ENCODE measurements at regions not wholly inside any gene's neighbourhood (a gene's known extent, or its start where the extent isn't known, plus 50 kb on each side); places are given as distances from the start of the nearest gene placed in this dataset.

DNA sequence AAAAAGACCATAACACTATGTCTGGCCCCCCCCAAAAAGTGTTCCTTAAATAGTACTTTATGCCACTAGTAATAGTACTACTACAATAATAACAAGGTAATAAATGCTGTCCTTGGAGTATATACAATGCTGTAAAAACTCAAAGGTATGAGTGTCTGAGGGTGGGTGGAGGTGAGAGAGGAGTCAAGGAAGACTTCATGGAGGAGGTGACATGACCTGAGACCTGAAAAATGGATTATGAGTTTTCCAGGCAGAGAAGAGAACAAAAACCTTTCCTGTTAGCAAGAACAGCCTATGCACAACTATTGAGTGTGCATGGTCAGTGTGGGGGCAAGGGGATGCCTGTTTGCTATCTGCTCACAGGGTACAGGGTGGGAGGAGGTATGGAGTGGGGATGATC, 290.2 kb upstream of the USP24 start:
- Histone ChIP-seq H3K36me3 (ENCODE audit: low read depth, low read length) (no peaks in the 10 kb centered on the region), H2AFZ (ENCODE audit: low read length) (no peak overlapping the region), H3K4me1 (ENCODE audit: insufficient read depth, low read length) (peaks cover 49% of the 10 kb centered on the region), H3K9ac (ENCODE audit: low read length) (no peak overlapping the region), H3K79me2 (ENCODE audit: low read length) (no peaks in the 10 kb centered on the region), H3K9me2 (replicated peaks; ENCODE audit: low read length) (no peaks in the 10 kb centered on the region), H3K27me3 (ENCODE audit: low read length) (no peaks in the 10 kb centered on the region), H3K27ac (ENCODE audit: low read length) (peak overlapping the region; percentile 95), H3F3A (ENCODE audit: low read length, unreplicated experiment) (no peaks in the 10 kb centered on the region), H3K9me3 (ENCODE audit: low read length) (no peaks in the 10 kb centered on the region), H3K4me2 (ENCODE audit: low read length) (no peak overlapping the region), H3K4me3 (ENCODE audit: low read length) (no peak overlapping the region), H4K20me1 (ENCODE audit: low read length) (no peaks in the 10 kb centered on the region)
- POLR2A ChIA-PET (ENCODE audit: unreplicated experiment) = no interaction called here
- no peak for ATAC-seq
- no TSS peak for BruUV-seq (replicated peaks)
- intact Hi-C loops (cut with micrococcal nuclease) = loop anchor here (5.0 to 10.0 kb wide), 2 partner anchors 37 to 359 kb away; no protein-coding TSS in a partner anchor
- TF ChIP-seq, protein P1, sequence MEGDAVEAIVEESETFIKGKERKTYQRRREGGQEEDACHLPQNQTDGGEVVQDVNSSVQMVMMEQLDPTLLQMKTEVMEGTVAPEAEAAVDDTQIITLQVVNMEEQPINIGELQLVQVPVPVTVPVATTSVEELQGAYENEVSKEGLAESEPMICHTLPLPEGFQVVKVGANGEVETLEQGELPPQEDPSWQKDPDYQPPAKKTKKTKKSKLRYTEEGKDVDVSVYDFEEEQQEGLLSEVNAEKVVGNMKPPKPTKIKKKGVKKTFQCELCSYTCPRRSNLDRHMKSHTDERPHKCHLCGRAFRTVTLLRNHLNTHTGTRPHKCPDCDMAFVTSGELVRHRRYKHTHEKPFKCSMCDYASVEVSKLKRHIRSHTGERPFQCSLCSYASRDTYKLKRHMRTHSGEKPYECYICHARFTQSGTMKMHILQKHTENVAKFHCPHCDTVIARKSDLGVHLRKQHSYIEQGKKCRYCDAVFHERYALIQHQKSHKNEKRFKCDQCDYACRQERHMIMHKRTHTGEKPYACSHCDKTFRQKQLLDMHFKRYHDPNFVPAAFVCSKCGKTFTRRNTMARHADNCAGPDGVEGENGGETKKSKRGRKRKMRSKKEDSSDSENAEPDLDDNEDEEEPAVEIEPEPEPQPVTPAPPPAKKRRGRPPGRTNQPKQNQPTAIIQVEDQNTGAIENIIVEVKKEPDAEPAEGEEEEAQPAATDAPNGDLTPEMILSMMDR (conservative IDR thresholded peaks at IDR 0.05; ENCODE audit: low read depth, low read length) = no peak
- TF ChIP-seq EZH2 (IDR thresholded peaks at IDR 0.05; ENCODE audit: low read length, unreplicated experiment) = no peak
- CTCF ChIA-PET = no interaction called here
- DNase-seq = no peak

DNA sequence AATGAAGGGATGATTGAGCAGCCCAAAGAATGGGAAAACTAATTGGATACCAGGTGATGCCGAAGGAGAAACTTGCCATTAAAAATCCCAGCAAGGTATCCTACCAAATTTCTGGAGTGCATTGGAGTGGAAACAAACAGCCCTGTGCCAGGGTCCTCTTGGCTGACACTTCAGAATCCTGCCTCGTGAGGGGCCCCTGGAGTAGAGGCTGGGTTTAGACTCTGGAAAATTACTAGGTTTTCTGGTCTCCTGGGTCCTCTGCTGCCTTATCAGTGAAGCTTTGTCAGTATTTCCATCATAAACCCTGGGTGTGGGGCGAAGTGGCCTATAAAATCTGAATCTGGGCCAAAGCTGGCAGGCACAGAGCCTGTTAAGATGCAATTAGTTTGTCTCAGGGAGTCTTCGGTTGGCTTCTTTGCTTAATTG, 289.2 kb upstream of the USP24 start:
- no peaks in the 10 kb centered on the region for H3K9me3 ChIP-seq (ENCODE audit: low read length)
- DNase-seq (no peak), ATAC-seq (no peak)
- no peaks in the 10 kb centered on the region for H3K9me2 ChIP-seq (replicated peaks; ENCODE audit: low read length)
- no peaks in the 10 kb centered on the region for H3F3A ChIP-seq (ENCODE audit: low read length, unreplicated experiment)
- no peaks in the 10 kb centered on the region for H4K20me1 ChIP-seq (ENCODE audit: low read length)
- no TSS peak for BruUV-seq (replicated peaks)
- H3K79me2 ChIP-seq (ENCODE audit: low read length) = no peaks in the 10 kb centered on the region
- H3K4me1 ChIP-seq (ENCODE audit: insufficient read depth, low read length) = peaks cover 49% of the 10 kb centered on the region
- H3K36me3 ChIP-seq (ENCODE audit: low read depth, low read length) = no peaks in the 10 kb centered on the region
- H3K9ac ChIP-seq (ENCODE audit: low read length) = no peak overlapping the region
- H3K4me3 ChIP-seq (ENCODE audit: low read length) = no peak overlapping the region
- H2AFZ ChIP-seq (ENCODE audit: low read length) = no peak overlapping the region
- intact Hi-C loops (cut with micrococcal nuclease) = loop anchor here (10.0 kb wide), 1 partner anchor 360 kb away; no protein-coding TSS in a partner anchor
- no peak overlapping the region for H3K4me2 ChIP-seq (ENCODE audit: low read length)
- ChIA-PET CTCF (interaction anchor here (1.0 kb wide), 1 partner anchor 129 kb away, joined by 5 read pairs; no protein-coding TSS in a partner anchor), POLR2A (ENCODE audit: unreplicated experiment) (no interaction called here)
- H3K27me3 ChIP-seq (ENCODE audit: low read length) = no peaks in the 10 kb centered on the region
- TF ChIP-seq EZH2phosphoT487 (IDR thresholded peaks at IDR 0.05; ENCODE audit: borderline replicate concordance, low read length) (no peak), EZH2 (IDR thresholded peaks at IDR 0.05; ENCODE audit: low read length, unreplicated experiment) (no peak)
- TF ChIP-seq, protein P1 (conservative IDR thresholded peaks at IDR 0.05; ENCODE audit: low read depth, low read length) = no peak
- H3K27ac ChIP-seq (ENCODE audit: low read length) = 0 out of 2 replicates have a peak overlapping the region, but pooled peaks have one; percentile 23

DNA sequence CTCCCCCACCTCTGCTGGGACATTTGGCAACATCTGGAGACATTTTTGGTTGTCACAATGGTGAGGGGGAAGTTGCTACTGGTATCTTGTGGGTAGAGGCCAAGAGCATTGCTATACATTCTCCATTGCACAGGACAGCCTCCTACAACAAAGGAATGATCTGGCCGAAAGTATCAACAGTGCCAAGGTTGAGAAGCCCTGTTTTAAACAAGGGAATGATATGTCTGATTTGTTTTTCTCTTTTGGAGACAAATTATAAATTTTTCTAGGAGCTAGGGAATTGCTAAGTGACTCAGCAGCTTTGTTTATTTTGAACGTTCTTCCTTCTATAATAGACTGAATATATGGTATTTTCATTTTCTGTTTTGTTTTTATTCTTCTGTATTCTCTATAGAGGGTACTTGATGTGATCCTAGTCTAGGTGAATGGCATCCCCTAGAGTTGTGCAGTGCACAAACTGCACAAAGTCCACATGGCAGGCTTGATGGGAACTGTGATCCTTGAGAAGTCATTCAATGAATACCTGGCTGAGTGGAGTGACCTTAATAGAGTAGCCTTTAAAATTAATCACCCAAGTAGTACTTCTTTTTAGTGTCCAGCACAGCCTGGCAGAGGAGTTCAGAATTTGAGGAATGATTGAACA, 288.6 kb upstream of the USP24 start:
- Histone ChIP-seq H3K9me2 (replicated peaks; ENCODE audit: low read length) (no peaks in the 10 kb centered on the region), H3K4me1 (ENCODE audit: insufficient read depth, low read length) (peaks cover 49% of the 10 kb centered on the region), H3F3A (ENCODE audit: low read length, unreplicated experiment) (no peaks in the 10 kb centered on the region), H3K27ac (ENCODE audit: low read length) (peak overlapping the region; percentile 23), H2AFZ (ENCODE audit: low read length) (peak overlapping the region; percentile 57), H3K4me3 (ENCODE audit: low read length) (no peak overlapping the region), H3K27me3 (ENCODE audit: low read length) (no peaks in the 10 kb centered on the region), H4K20me1 (ENCODE audit: low read length) (no peaks in the 10 kb centered on the region), H3K36me3 (ENCODE audit: low read depth, low read length) (no peaks in the 10 kb centered on the region), H3K9me3 (ENCODE audit: low read length) (no peaks in the 10 kb centered on the region), H3K4me2 (ENCODE audit: low read length) (peak overlapping the region; percentile 9; the same call in 1 of the 2 replicates), H3K79me2 (ENCODE audit: low read length) (no peaks in the 10 kb centered on the region), H3K9ac (ENCODE audit: low read length) (no peak overlapping the region)
- TF ChIP-seq EZH2 (IDR thresholded peaks at IDR 0.05; ENCODE audit: low read length, unreplicated experiment) (no peak), EZH2phosphoT487 (IDR thresholded peaks at IDR 0.05; ENCODE audit: borderline replicate concordance, low read length) (no peak)
- TF ChIP-seq, protein P1 (conservative IDR thresholded peaks at IDR 0.05; ENCODE audit: low read depth, low read length) = no peak
- ChIA-PET POLR2A (ENCODE audit: unreplicated experiment) (no interaction called here), CTCF (interaction anchor here (0.6 to 1.0 kb wide), 3 partner anchors 60 to 128 kb away, joined by 3 to 6 read pairs (median 5); no protein-coding TSS in a partner anchor)
- intact Hi-C loops (cut with micrococcal nuclease) = loop anchor here (10.0 kb wide), 1 partner anchor 361 kb away; no protein-coding TSS in a partner anchor
- BruUV-seq (replicated peaks) = no TSS peak
- DNase-seq (no peak), ATAC-seq (no peak)
